OCI-LY1 (cell line): ENCODE measurements at regions not wholly inside any gene's neighbourhood (a gene's known extent, or its start where the extent isn't known, plus 50 kb on each side); places are given as distances from the start of the nearest gene placed in this dataset.

Experiments used
- CTCF ChIP-seq: fragments of 200-600 bp; sonication (generic), shearing (Covaris generic); IDR thresholded peaks from 2 replicates; pipeline ENCODE4 v1.5.1; 2017; ENCODE audit warnings: mild to moderate bottlenecking, antibody characterized with exemption, low read length, moderate library complexity, mixed read lengths
- EZH2 ChIP-seq: fragments of 200-600 bp; sonication (generic), shearing (Covaris generic); IDR thresholded peaks from 2 replicates; pipeline ENCODE4 v1.8.0; 2017; ENCODE audit warnings: borderline replicate concordance, mixed run types, mild to moderate bottlenecking, antibody characterized with exemption, low read length, moderate library complexity, mixed read lengths

DNA sequence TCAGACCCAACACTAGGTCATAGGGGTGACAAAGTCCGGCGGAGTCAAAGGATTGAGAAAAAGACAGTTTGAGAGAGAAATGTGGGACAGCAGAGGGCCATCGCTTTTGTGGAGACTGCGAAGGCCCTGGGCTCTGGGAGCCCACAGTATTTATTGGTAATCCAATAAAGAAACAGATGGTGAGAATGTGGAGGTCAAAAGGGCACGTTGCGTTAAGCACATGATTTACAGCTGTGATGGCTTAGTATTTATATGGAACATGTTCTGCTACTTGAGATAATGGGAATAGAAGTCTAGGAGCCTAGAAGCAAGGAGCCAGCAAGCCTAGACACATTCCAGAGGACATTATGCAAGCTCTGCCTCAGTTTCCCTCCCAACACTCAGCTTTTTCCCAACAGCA, 2521.1 kb downstream of the PCDH9 start:
- no peak for TF ChIP-seq CTCF
- no peak for TF ChIP-seq EZH2
